ENCODE measurements at regions not wholly inside any gene's neighbourhood (a gene's known extent, or its start where the extent isn't known, plus 50 kb on each side); places are given as distances from the start of the nearest gene placed in this dataset.

- Histone ChIP-seq H3K27ac (no peak overlapping the region), H3K4me2 (ENCODE audit: low read length) (no peak overlapping the region), H3K9ac (no peak overlapping the region), H3K4me1 (no peaks in the 10 kb centered on the region), H3K9me3 (ENCODE audit: control insufficient read depth, low read length) (no peaks in the 10 kb centered on the region), H3K4me3 (ENCODE audit: low read depth, low read length) (no peak overlapping the region), H3K36me3 (ENCODE audit: control insufficient read depth, insufficient read depth, low read length) (no peaks in the 10 kb centered on the region), H3K27me3 (ENCODE audit: control insufficient read depth, insufficient read depth, low read length) (no peaks in the 10 kb centered on the region), H2AFZ (no peak overlapping the region), H3K79me2 (no peaks in the 10 kb centered on the region)
- TF ChIP-seq CTCF (IDR thresholded peaks at IDR 0.05) = no peak
These were observed 223.9 kb upstream of the MIR17HG start for GRCh38 chr13:91123456-91124127.

- Histone ChIP-seq H3K9ac (no peak overlapping the region), H3K4me3 (ENCODE audit: low read depth, low read length) (no peak overlapping the region)
- no peak for TF ChIP-seq CTCF (IDR thresholded peaks at IDR 0.05)
These were observed 220.7 kb upstream of the MIR17HG start for GRCh38 chr13:91126806-91127205.

GRCh38 chr13:91127995-91128394, 219.5 kb upstream of the MIR17HG start:
- Histone ChIP-seq H3K36me3 (ENCODE audit: control insufficient read depth, insufficient read depth, low read length) (no peaks in the 10 kb centered on the region), H3K79me2 (no peaks in the 10 kb centered on the region), H3K4me3 (ENCODE audit: low read depth, low read length) (no peak overlapping the region), H3K9ac (no peak overlapping the region), H3K4me1 (no peaks in the 10 kb centered on the region), H2AFZ (no peak overlapping the region), H3K27me3 (ENCODE audit: control insufficient read depth, insufficient read depth, low read length) (no peaks in the 10 kb centered on the region), H3K4me2 (ENCODE audit: low read length) (no peak overlapping the region), H3K9me3 (ENCODE audit: control insufficient read depth, low read length) (no peaks in the 10 kb centered on the region), H3K27ac (no peak overlapping the region)
- no peak for TF ChIP-seq CTCF (IDR thresholded peaks at IDR 0.05)

More at GRCh38 chr13:91126806-91127205, 220.7 kb upstream of the MIR17HG start:
- H3K36me3 ChIP-seq (ENCODE audit: control insufficient read depth, insufficient read depth, low read length) = no peaks in the 10 kb centered on the region
- no peak overlapping the region for H3K4me2 ChIP-seq (ENCODE audit: low read length)
- no peaks in the 10 kb centered on the region for H3K9me3 ChIP-seq (ENCODE audit: control insufficient read depth, low read length)
- H3K27me3 ChIP-seq (ENCODE audit: control insufficient read depth, insufficient read depth, low read length) = no peaks in the 10 kb centered on the region
- no peak overlapping the region for H3K27ac ChIP-seq
- no peaks in the 10 kb centered on the region for H3K79me2 ChIP-seq
- H3K4me1 ChIP-seq = no peaks in the 10 kb centered on the region
- H2AFZ ChIP-seq = no peak overlapping the region

GRCh38 chr13:91132381-91132780, 215.1 kb upstream of the MIR17HG start:
- H3K4me1 ChIP-seq = no peaks in the 10 kb centered on the region
- no peak overlapping the region for H3K4me3 ChIP-seq (ENCODE audit: low read depth, low read length)
- no peak for TF ChIP-seq CTCF (IDR thresholded peaks at IDR 0.05)
- H3K79me2 ChIP-seq = no peaks in the 10 kb centered on the region
- H2AFZ ChIP-seq = no peak overlapping the region
- H3K27me3 ChIP-seq (ENCODE audit: control insufficient read depth, insufficient read depth, low read length) = no peaks in the 10 kb centered on the region
- no peaks in the 10 kb centered on the region for H3K36me3 ChIP-seq (ENCODE audit: control insufficient read depth, insufficient read depth, low read length)
- H3K27ac ChIP-seq = no peak overlapping the region
- H3K4me2 ChIP-seq (ENCODE audit: low read length) = no peak overlapping the region
- no peak overlapping the region for H3K9ac ChIP-seq
- H3K9me3 ChIP-seq (ENCODE audit: control insufficient read depth, low read length) = no peaks in the 10 kb centered on the region

GRCh38 chr13:91132786-91133185, 214.7 kb upstream of the MIR17HG start:
- no peaks in the 10 kb centered on the region for H3K27me3 ChIP-seq (ENCODE audit: control insufficient read depth, insufficient read depth, low read length)
- no peaks in the 10 kb centered on the region for H3K9me3 ChIP-seq (ENCODE audit: control insufficient read depth, low read length)
- H3K4me2 ChIP-seq (ENCODE audit: low read length) = no peak overlapping the region
- H2AFZ ChIP-seq = no peak overlapping the region
- no peaks in the 10 kb centered on the region for H3K4me1 ChIP-seq
- no peak overlapping the region for H3K27ac ChIP-seq
- H3K79me2 ChIP-seq = no peaks in the 10 kb centered on the region
- no peak for TF ChIP-seq CTCF (IDR thresholded peaks at IDR 0.05)
- H3K36me3 ChIP-seq (ENCODE audit: control insufficient read depth, insufficient read depth, low read length) = no peaks in the 10 kb centered on the region
- H3K4me3 ChIP-seq (ENCODE audit: low read depth, low read length) = no peak overlapping the region
- H3K9ac ChIP-seq = no peak overlapping the region

All from parathyroid adenoma (tissue), 2 donors.